IgD-negative memory B cell (primary cell): ENCODE measurements at regions not wholly inside any gene's neighbourhood (a gene's known extent, or its start where the extent isn't known, plus 50 kb on each side); places are given as distances from the start of the nearest gene placed in this dataset.

Source experiments
- H3K27ac Mint-ChIP-seq, 3 donors: one replicate each; pipeline ENCODE4 v1.8.0; 2020 to 2022; ENCODE audit warnings: mild to moderate bottlenecking in 3 of 3, mixed read lengths in 3 of 3, moderate library complexity in 1 of 3
- H3K27me3 Mint-ChIP-seq: one replicate; pipeline ENCODE4 v1.8.0; 2021; ENCODE audit warnings: mixed read lengths
- H3K36me3 Mint-ChIP-seq: one replicate; pipeline ENCODE4 v1.8.0; 2020; ENCODE audit warnings: mild to moderate bottlenecking, mixed read lengths
- H3K4me1 Mint-ChIP-seq, 3 donors: one replicate each; pipeline ENCODE4 v1.8.0; 2020 to 2022; ENCODE audit warnings: mixed read lengths in 3 of 3, mild to moderate bottlenecking in 1 of 3
- H3K4me3 Mint-ChIP-seq, 4 donors: one replicate each; pipeline ENCODE4 v1.8.0; 2020 to 2022; ENCODE audit warnings: mild to moderate bottlenecking in 4 of 4, mixed read lengths in 4 of 4, moderate library complexity in 3 of 4
- H3K9me3 Mint-ChIP-seq, 3 donors: one replicate each; pipeline ENCODE4 v1.8.0; 2020 to 2021; ENCODE audit warnings: mixed read lengths in 3 of 3, mild to moderate bottlenecking in 1 of 3

- Mint-ChIP-seq H3K9me3 (peaks cover 0 to 6% (median 2%) of the 10 kb centered on the region in 3 donors), H3K27me3 (peaks cover 8% of the 10 kb centered on the region), H3K4me1 (peaks cover 4 to 13% (median 10%) of the 10 kb centered on the region in 3 donors), H3K27ac (no peak overlapping the region), H3K36me3 (no peaks in the 10 kb centered on the region), H3K4me3 (no peak overlapping the region)
Measured at GRCh38 chr3:30333903-30334302, 272.5 kb upstream of the TGFBR2 start.

- H3K4me1 Mint-ChIP-seq: no peaks in the 10 kb centered on the region
Measured at GRCh38 chr3:30340500-30340899, 265.9 kb upstream of the TGFBR2 start.

GRCh38 chr3:30341079-30341478 is 265.3 kb upstream of the TGFBR2 start:
- H3K27me3 Mint-ChIP-seq: peaks cover 1% of the 10 kb centered on the region
- no peaks in the 10 kb centered on the region for H3K36me3 Mint-ChIP-seq
- no peaks in the 10 kb centered on the region for H3K4me1 Mint-ChIP-seq
- peaks cover 0 to 6% (median 2%) of the 10 kb centered on the region in 3 donors for H3K9me3 Mint-ChIP-seq
- H3K4me3 Mint-ChIP-seq: no peak overlapping the region
- H3K27ac Mint-ChIP-seq: no peak overlapping the region

More at GRCh38 chr3:30340500-30340899, 265.9 kb upstream of the TGFBR2 start:
- Mint-ChIP-seq H3K36me3 (no peaks in the 10 kb centered on the region), H3K27ac (no peak overlapping the region), H3K27me3 (peaks cover 1% of the 10 kb centered on the region), H3K9me3 (peaks cover 0 to 6% (median 2%) of the 10 kb centered on the region in 3 donors), H3K4me3 (no peak overlapping the region)

- H3K27me3 Mint-ChIP-seq: peaks cover 1% of the 10 kb centered on the region
- H3K9me3 Mint-ChIP-seq: peaks cover 0 to 6% (median 1%) of the 10 kb centered on the region in 3 donors
- H3K4me1 Mint-ChIP-seq: no peaks in the 10 kb centered on the region
- no peak overlapping the region for H3K4me3 Mint-ChIP-seq
- no peaks in the 10 kb centered on the region for H3K36me3 Mint-ChIP-seq
- no peak overlapping the region for H3K27ac Mint-ChIP-seq
Measured at GRCh38 chr3:30341851-30342250, 264.6 kb upstream of the TGFBR2 start.

- Mint-ChIP-seq H3K27ac (no peak overlapping the region), H3K4me1 (no peaks in the 10 kb centered on the region), H3K27me3 (peaks cover 1% of the 10 kb centered on the region), H3K9me3 (peaks cover 0 to 5% (median 0%) of the 10 kb centered on the region in 3 donors), H3K4me3 (no peak overlapping the region), H3K36me3 (no peaks in the 10 kb centered on the region)
Measured at GRCh38 chr3:30342318-30343060, 263.9 kb upstream of the TGFBR2 start.

- peaks cover 2% of the 10 kb centered on the region for H3K27me3 Mint-ChIP-seq
Measured at GRCh38 chr3:30343067-30343831, 263.2 kb upstream of the TGFBR2 start.

GRCh38 chr3:30343861-30344260 is 262.5 kb upstream of the TGFBR2 start:
- Mint-ChIP-seq H3K27ac (no peak overlapping the region), H3K4me3 (no peak overlapping the region)

More at GRCh38 chr3:30343067-30343831, 263.2 kb upstream of the TGFBR2 start:
- H3K27ac Mint-ChIP-seq: no peak overlapping the region
- H3K4me1 Mint-ChIP-seq: no peaks in the 10 kb centered on the region
- no peak overlapping the region for H3K4me3 Mint-ChIP-seq
- H3K9me3 Mint-ChIP-seq: no peaks in the 10 kb centered on the region
- H3K36me3 Mint-ChIP-seq: peaks cover 3% of the 10 kb centered on the region

GRCh38 chr3:30344288-30344687 is 262.1 kb upstream of the TGFBR2 start:
- H3K9me3 Mint-ChIP-seq: no peaks in the 10 kb centered on the region
- no peak overlapping the region for H3K4me3 Mint-ChIP-seq
- peaks cover 3% of the 10 kb centered on the region for H3K36me3 Mint-ChIP-seq
- H3K27ac Mint-ChIP-seq: no peak overlapping the region
- no peaks in the 10 kb centered on the region for H3K4me1 Mint-ChIP-seq
- H3K27me3 Mint-ChIP-seq: peaks cover 5% of the 10 kb centered on the region

More at GRCh38 chr3:30343861-30344260, 262.5 kb upstream of the TGFBR2 start:
- Mint-ChIP-seq H3K9me3 (no peaks in the 10 kb centered on the region), H3K27me3 (peaks cover 3% of the 10 kb centered on the region), H3K4me1 (no peaks in the 10 kb centered on the region), H3K36me3 (peaks cover 3% of the 10 kb centered on the region)

GRCh38 chr3:30346933-30347320 is 259.5 kb upstream of the TGFBR2 start:
- Mint-ChIP-seq H3K4me1 (no peaks in the 10 kb centered on the region), H3K9me3 (no peaks in the 10 kb centered on the region), H3K4me3 (no peak overlapping the region)

GRCh38 chr3:30347679-30348216 is 258.7 kb upstream of the TGFBR2 start:
- peaks cover 3% of the 10 kb centered on the region for H3K36me3 Mint-ChIP-seq
- no peak overlapping the region for H3K27ac Mint-ChIP-seq
- peaks cover 19% of the 10 kb centered on the region for H3K27me3 Mint-ChIP-seq
- H3K4me3 Mint-ChIP-seq: no peak overlapping the region
- H3K4me1 Mint-ChIP-seq: no peaks in the 10 kb centered on the region
- no peaks in the 10 kb centered on the region for H3K9me3 Mint-ChIP-seq

More at GRCh38 chr3:30346933-30347320, 259.5 kb upstream of the TGFBR2 start:
- Mint-ChIP-seq H3K36me3 (peaks cover 3% of the 10 kb centered on the region), H3K27me3 (peaks cover 16% of the 10 kb centered on the region), H3K27ac (no peak overlapping the region)

- H3K9me3 Mint-ChIP-seq: no peaks in the 10 kb centered on the region
- no peak overlapping the region for H3K4me3 Mint-ChIP-seq
- peak overlapping the region in 1 of 3 donors; percentile 18 for H3K27ac Mint-ChIP-seq
- peaks cover 9 to 11% (median 10%) of the 10 kb centered on the region in 3 donors for H3K4me1 Mint-ChIP-seq
- H3K36me3 Mint-ChIP-seq: peaks cover 3% of the 10 kb centered on the region
- H3K27me3 Mint-ChIP-seq: peaks cover 22% of the 10 kb centered on the region
Measured at GRCh38 chr3:30349507-30349906, 256.9 kb upstream of the TGFBR2 start.

- peaks cover 22% of the 10 kb centered on the region for H3K27me3 Mint-ChIP-seq
- no peaks in the 10 kb centered on the region for H3K9me3 Mint-ChIP-seq
- H3K27ac Mint-ChIP-seq: no peak overlapping the region
- H3K4me3 Mint-ChIP-seq: no peak overlapping the region
- peaks cover 6% of the 10 kb centered on the region for H3K36me3 Mint-ChIP-seq
- peaks cover 13 to 16% (median 15%) of the 10 kb centered on the region in 3 donors for H3K4me1 Mint-ChIP-seq
Measured at GRCh38 chr3:30350011-30350410, 256.4 kb upstream of the TGFBR2 start.

GRCh38 chr3:30350901-30351300 is 255.5 kb upstream of the TGFBR2 start:
- H3K27me3 Mint-ChIP-seq: peaks cover 22% of the 10 kb centered on the region
- peaks cover 19 to 24% (median 22%) of the 10 kb centered on the region in 3 donors for H3K4me1 Mint-ChIP-seq
- no peaks in the 10 kb centered on the region for H3K9me3 Mint-ChIP-seq
- H3K27ac Mint-ChIP-seq: no peak overlapping the region
- peaks cover 6% of the 10 kb centered on the region for H3K36me3 Mint-ChIP-seq
- no peak overlapping the region for H3K4me3 Mint-ChIP-seq

- Mint-ChIP-seq H3K4me1 (peaks cover 19 to 25% (median 25%) of the 10 kb centered on the region in 3 donors), H3K9me3 (no peaks in the 10 kb centered on the region), H3K27me3 (peaks cover 30% of the 10 kb centered on the region), H3K27ac (no peak overlapping the region), H3K4me3 (peak overlapping the region in 1 of 4 donors; percentile 34), H3K36me3 (peaks cover 6% of the 10 kb centered on the region)
Measured at GRCh38 chr3:30352410-30353318, 253.7 kb upstream of the TGFBR2 start.
